Liver (tissue), 3 donors: ENCODE measurements at regions not wholly inside any gene's neighbourhood (a gene's known extent, or its start where the extent isn't known, plus 50 kb on each side); places are given as distances from the start of the nearest gene placed in this dataset.

Experiments used
- GABPA ChIP-seq, 2 donors: IDR thresholded peaks in 1 of 2; conservative IDR thresholded peaks in 1 of 2; 2 replicates each; pipeline ENCODE4 v1.6.1; 2016; ENCODE audit warnings: antibody characterized with exemption in 2 of 2, mild to moderate bottlenecking in 1 of 2, moderate library complexity in 1 of 2
- RAD21 ChIP-seq, 2 donors: IDR thresholded peaks; 2 replicates each; pipeline ENCODE4 v1.6.1; 2016; ENCODE audit warnings: antibody characterized with exemption in 2 of 2, mild to moderate bottlenecking in 2 of 2
- TAF1 ChIP-seq: conservative IDR thresholded peaks from 2 replicates; pipeline ENCODE4 v1.6.1; 2016; ENCODE audit warnings: antibody characterized with exemption, mild to moderate bottlenecking
- TF ChIP-seq, protein P1 (sequence below): fragments of 150-350 bp; IDR thresholded peaks from 2 replicates; pipeline ENCODE4 v1.5.1; 2017; ENCODE audit warnings: improper control_type of control experiment, low read depth, low read length; ENCODE audit not compliant: missing input control
- TF ChIP-seq, protein P2 (sequence below): IDR thresholded peaks from 2 replicates; pipeline ENCODE4 v1.6.1; 2016; ENCODE audit warnings: antibody characterized with exemption, mild to moderate bottlenecking
- TF ChIP-seq, protein P3 (sequence below): IDR thresholded peaks from 2 replicates; pipeline ENCODE4 v1.6.1; 2016; ENCODE audit warnings: antibody characterized with exemption
- TF ChIP-seq, protein P4 (sequence below): IDR thresholded peaks from 2 replicates; pipeline ENCODE4 v1.6.1; 2016; ENCODE audit warnings: antibody characterized with exemption
- TF ChIP-seq, protein P5 (sequence below): IDR thresholded peaks from 2 replicates; pipeline ENCODE4 v1.6.1; 2016; ENCODE audit warnings: antibody characterized with exemption
- donor health status: healthy.
- donor health status: healthy.

DNA sequence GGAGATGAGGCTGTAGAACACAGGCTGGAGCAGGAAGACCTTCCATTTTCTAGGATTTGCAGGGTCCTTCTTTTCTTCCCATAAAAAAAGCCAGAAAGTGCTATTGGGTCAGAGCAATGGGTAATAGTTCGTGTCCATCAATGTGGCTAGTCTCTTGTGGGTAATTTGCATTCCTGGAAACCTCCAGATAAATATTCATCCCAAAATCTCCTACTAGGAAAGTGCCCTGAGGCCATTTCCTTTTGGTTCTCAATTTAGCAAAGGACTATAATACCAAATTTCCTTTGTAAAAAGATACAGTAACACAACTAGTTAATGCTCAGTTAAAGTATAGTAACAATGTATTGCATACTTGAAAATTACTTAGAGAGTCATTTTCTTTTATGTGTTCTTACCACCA is 138.1 kb upstream of the TAB2 start:
- TF ChIP-seq, protein P1, sequence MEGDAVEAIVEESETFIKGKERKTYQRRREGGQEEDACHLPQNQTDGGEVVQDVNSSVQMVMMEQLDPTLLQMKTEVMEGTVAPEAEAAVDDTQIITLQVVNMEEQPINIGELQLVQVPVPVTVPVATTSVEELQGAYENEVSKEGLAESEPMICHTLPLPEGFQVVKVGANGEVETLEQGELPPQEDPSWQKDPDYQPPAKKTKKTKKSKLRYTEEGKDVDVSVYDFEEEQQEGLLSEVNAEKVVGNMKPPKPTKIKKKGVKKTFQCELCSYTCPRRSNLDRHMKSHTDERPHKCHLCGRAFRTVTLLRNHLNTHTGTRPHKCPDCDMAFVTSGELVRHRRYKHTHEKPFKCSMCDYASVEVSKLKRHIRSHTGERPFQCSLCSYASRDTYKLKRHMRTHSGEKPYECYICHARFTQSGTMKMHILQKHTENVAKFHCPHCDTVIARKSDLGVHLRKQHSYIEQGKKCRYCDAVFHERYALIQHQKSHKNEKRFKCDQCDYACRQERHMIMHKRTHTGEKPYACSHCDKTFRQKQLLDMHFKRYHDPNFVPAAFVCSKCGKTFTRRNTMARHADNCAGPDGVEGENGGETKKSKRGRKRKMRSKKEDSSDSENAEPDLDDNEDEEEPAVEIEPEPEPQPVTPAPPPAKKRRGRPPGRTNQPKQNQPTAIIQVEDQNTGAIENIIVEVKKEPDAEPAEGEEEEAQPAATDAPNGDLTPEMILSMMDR, result no peak
- TF ChIP-seq, protein P2, sequence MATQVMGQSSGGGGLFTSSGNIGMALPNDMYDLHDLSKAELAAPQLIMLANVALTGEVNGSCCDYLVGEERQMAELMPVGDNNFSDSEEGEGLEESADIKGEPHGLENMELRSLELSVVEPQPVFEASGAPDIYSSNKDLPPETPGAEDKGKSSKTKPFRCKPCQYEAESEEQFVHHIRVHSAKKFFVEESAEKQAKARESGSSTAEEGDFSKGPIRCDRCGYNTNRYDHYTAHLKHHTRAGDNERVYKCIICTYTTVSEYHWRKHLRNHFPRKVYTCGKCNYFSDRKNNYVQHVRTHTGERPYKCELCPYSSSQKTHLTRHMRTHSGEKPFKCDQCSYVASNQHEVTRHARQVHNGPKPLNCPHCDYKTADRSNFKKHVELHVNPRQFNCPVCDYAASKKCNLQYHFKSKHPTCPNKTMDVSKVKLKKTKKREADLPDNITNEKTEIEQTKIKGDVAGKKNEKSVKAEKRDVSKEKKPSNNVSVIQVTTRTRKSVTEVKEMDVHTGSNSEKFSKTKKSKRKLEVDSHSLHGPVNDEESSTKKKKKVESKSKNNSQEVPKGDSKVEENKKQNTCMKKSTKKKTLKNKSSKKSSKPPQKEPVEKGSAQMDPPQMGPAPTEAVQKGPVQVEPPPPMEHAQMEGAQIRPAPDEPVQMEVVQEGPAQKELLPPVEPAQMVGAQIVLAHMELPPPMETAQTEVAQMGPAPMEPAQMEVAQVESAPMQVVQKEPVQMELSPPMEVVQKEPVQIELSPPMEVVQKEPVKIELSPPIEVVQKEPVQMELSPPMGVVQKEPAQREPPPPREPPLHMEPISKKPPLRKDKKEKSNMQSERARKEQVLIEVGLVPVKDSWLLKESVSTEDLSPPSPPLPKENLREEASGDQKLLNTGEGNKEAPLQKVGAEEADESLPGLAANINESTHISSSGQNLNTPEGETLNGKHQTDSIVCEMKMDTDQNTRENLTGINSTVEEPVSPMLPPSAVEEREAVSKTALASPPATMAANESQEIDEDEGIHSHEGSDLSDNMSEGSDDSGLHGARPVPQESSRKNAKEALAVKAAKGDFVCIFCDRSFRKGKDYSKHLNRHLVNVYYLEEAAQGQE, result no peak
- TF ChIP-seq RAD21 (IDR thresholded peaks at IDR 0.05) (no peak), TAF1 (no peak), GABPA (IDR thresholded peaks at IDR 0.05 in 1 of 2, conservative IDR thresholded peaks at IDR 0.05 in 1 of 2) (no peak)
- TF ChIP-seq, protein P3, sequence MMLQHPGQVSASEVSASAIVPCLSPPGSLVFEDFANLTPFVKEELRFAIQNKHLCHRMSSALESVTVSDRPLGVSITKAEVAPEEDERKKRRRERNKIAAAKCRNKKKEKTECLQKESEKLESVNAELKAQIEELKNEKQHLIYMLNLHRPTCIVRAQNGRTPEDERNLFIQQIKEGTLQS, result no peak
- TF ChIP-seq, protein P4, sequence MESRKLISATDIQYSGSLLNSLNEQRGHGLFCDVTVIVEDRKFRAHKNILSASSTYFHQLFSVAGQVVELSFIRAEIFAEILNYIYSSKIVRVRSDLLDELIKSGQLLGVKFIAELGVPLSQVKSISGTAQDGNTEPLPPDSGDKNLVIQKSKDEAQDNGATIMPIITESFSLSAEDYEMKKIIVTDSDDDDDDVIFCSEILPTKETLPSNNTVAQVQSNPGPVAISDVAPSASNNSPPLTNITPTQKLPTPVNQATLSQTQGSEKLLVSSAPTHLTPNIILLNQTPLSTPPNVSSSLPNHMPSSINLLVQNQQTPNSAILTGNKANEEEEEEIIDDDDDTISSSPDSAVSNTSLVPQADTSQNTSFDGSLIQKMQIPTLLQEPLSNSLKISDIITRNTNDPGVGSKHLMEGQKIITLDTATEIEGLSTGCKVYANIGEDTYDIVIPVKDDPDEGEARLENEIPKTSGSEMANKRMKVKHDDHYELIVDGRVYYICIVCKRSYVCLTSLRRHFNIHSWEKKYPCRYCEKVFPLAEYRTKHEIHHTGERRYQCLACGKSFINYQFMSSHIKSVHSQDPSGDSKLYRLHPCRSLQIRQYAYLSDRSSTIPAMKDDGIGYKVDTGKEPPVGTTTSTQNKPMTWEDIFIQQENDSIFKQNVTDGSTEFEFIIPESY, result no peak
- TF ChIP-seq, protein P5, sequence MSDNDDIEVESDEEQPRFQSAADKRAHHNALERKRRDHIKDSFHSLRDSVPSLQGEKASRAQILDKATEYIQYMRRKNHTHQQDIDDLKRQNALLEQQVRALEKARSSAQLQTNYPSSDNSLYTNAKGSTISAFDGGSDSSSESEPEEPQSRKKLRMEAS, result no peak
